ENCODE measurements at regions not wholly inside any gene's neighbourhood (a gene's known extent, or its start where the extent isn't known, plus 50 kb on each side); places are given as distances from the start of the nearest gene placed in this dataset.

DNA sequence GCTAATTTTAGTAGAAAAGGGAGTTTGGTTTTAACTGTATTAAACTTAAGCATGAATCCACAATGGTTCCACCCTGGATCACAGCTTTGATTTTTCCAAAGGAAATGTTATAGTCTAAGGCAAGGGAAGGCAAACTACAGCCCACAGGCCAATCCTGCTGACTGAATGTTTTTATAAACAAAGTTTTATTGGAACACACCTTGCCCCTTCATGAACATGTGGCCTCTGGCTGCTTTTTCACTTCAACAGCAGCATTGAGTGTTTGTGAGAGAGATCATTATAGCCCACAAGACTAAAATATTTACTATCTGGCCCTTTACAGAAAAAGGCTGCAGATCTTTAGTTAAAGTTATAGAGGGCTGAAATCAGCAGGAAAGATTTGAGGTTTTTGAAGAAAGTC, 198.7 kb downstream of the IRS2 start:
- no peak for DNase-seq

DNA sequence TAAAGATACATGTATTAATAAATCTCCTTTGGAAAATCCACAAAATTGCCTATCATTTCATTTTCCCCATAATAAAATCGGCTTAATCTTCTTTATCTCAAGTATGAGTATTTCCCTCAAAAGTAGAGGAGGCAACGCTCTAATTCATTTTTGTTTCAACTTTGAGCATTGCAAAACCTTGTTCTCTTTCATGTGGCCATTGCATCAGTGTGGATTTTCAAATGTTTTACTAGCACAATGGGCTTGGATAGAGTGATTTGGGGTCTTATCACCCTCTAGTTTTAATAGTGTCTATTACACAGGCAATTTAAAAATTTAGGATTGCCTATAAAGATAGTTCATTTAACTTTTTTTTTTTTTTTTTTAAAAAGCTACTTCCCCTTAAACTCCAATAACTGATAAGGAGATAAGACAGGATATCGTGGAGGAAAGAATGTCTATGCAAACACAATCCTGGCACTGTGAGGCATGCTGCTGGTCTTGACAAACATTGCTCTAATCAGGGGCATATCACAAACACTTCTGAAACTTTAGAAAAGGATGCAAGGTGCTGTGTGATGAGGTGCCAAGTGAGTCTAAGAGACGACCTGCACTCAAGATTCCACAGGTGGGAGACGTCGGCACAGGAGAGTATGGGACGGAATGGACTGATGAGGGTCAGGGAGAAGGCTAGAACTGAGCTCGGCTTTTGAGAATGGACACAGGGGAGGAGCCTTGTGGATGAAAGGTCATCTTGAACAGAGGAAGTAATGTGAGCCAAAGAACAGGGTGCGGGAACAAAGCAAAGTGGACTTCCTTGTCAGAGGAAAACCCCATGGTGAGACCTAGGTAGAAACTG, 199.7 kb downstream of the IRS2 start:
- DNase-seq = no peak

DNA sequence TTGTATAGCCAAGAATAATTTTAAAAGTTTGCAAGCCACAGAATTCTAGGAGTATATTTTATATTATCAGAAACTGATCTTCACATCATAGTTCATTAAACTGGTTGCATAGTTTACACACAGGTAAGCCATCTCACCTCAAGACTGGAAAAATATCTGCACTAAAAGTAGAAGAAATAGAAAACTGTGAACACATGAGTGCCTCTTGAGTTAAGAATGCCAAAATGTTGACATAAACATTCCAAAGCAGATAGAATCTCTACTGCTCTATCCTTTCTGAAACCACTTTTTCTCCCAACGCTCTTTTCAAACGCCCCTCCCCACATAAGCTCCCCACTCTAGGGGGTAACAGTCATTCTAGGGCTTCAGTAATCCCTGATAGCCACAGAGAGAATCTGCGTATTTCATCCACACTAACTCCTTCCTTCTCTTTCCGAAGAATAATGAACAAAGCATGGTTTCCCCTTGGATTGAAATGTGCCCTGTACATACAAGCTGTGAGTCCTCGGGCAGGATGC, 201.5 kb downstream of the IRS2 start:
- no peak for DNase-seq

DNA sequence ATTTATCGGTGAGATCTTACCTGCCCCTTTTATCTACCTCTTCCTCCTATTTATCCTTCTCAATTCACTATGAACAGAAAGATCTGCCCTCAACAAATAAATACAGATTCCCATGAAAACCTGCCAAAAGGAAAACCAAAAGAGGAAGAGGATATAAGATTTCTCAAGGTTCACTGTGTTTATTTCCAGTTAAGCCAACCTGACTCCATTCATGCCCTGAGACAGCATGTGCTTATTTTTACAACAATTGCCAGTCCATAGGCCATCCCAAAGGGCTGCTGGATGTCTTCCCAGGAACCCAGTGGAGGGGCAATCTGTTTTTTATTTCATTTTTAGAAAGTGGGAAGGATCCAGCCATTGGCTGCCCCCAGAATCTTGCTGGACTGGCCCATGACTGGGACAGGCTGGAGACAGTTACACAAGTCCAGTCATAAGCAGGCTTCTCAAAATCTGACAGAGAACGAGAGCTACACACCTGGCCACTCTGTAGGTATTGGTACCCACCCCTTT, 209.1 kb downstream of the IRS2 start:
- DNase-seq = no peak

DNA sequence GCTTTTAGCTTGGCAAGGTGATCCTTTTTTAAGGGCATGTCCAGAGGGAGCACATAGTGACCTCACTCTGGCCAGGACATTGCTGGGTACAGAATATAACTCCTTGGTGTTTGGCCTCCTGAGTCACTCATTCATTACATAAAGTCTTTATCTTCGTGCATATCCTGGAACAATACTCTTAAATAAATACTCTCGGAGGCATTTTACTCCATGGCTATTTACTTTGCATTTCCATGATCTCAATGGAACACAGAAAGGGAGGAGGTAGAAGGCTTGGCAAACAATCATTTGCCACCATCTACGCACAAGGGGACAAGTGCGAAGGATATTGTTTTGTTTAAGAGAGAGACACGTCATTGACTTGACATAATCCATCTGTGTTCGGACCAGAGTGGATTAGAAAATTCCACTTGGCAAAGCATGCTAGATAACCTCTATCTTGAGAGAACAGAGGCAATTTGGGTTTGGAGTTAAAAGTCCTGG, 210.0 kb downstream of the IRS2 start:
- no peak for DNase-seq

DNA sequence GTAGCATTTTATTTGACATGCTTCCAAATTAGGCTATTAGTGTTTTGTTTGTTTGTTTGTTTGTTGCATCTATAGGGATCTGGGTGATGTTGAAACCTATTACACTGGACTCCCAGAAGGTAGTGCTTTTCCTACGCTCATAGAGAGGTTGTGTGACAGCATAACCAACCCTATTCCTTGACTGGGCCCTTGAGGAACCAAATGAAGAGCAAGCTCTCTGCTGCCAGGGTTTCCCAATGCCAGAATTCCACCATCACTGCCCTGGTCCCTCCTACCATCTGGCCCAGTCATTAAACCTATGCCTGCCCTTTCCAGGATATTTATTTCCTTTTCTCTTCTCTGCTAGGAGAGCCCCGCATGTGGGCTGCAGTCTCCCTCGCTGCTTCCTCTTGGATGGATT, 210.6 kb downstream of the IRS2 start:
- DNase-seq = no peak

DNA sequence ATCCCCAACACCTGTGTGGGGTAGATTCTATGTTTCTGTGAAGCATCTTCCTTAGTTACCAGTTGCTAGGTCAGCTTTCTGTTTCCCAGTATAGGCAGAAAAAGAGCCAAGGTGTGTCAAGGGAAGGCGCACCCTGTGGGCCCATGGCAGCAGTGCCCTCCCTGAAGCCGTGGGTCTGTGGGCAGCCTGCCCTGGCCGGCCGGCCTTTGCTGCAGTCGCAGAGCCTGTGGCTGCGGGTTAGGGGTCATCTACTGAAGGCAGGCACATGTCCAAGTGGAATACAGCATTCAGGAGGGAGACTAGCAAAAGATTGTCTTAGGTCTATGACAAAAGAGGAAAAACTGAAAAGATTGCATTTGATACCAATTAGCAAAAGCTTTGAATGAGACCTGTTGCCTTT, 214.0 kb downstream of the IRS2 start:
- DNase-seq = no peak

DNA sequence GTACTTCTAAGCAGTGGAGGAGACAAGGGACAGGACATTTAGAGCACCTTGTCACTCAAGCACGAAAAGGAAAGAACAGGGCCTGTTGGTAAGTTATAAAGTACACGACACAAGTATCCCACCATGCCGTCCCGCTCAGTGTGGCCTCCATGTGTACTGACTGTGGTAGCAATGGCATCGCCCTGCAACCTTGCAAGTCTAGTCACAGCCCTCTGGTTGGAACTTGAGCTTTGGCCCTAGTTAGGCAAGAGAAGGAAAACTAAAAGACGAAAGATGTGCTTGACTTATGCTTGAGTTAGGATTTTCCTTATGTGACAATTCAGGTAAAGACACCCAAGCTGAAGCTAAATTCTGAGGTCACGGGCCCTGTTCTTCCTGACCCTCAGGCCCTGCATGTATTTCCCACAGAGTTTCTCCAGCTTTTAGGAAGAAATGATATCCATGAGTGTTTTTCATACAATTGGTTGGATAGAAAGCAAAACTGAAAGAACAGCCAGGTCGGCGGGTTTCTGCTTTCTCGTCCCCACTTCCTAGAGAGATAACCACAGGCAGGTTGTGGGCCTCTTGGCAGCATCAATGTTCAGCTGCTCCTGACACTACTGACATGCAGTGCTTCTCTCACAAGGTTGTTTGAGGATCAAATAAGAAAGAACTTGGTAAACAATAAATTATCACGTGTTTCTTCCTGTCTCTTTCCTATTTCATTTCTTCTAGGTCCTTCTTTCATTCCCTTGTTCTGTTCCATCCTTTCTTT, 216.2 kb downstream of the IRS2 start:
- DNase-seq = no peak

DNA sequence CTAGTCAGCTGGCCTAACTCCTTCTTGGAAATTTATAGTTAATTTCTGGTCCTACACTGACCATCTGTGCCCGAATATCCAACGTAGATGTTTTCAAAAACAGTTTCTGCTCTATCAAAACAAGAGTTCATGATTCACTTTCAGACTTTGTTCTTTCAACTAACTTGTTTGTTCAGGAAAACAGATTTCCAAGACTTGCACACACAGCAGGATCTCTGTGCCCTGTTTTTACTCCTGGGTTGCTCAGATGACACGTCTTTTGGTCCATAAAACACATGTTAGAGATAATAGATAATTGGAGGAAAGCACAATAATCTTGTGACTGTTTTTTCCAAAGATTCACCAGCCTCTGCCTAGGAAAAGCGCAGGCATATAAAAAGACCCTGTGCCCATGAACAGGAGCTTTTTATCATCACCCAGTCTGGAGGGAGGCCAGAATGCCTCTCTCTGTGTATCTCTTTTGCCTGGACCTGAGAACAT, 218.0 kb downstream of the IRS2 start:
- DNase-seq = no peak

DNA sequence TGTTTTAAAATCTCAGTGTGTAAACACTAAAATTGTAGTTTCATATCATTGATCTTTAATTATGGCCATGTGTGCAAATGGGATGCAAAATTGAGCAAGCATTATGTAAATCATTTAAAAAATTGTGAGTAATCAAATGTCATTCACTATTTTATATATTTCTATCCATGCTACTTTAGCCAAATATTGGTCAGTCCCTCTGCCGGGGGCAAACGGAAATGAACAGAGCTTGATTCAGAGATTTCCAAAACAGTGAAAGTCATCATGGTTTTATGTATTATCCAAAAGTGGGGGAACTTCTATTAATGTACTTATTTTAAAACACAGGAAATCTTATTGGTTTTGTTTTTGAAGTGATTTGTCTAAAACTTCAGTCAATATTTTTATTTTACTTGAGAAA, 219.1 kb downstream of the IRS2 start:
- DNase-seq = no peak

DNA sequence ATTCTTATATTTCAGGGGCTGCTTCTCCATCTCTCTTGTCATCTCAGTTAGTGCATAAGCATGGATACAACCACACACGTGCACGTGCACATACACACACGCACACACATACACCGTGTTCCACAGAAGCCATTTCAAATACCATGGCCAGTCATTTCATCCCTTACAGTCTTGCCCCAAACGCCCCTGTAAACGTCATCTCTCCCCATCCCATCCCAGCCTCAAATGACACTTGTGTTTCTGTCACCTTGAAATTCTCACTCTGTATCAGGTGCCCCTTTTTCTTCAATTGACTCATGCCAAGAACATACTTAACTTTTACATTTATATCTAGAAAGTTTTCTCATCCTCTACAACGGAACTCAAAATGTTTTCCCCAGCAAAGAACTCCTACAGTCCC, 220.5 kb downstream of the IRS2 start:
- no peak for DNase-seq

DNA sequence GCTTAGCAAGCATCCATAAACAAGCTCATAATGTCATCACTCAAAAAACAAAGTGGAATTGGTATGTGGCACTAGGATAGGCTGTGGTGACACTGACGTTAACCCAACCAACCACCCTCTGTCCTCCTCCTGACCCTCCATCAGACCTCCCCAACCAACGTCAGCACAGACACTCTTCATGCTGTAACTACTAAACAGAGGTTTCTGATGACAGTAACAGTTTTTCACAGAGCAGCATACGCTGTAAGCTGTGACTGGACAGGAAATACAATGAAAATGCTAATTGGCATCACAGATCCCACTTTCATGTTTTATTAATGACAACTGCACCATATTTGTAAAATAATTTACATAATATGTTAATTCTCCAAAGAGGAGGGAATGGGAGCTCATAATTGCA, 238.0 kb downstream of the IRS2 start:
- no peak for DNase-seq

DNA sequence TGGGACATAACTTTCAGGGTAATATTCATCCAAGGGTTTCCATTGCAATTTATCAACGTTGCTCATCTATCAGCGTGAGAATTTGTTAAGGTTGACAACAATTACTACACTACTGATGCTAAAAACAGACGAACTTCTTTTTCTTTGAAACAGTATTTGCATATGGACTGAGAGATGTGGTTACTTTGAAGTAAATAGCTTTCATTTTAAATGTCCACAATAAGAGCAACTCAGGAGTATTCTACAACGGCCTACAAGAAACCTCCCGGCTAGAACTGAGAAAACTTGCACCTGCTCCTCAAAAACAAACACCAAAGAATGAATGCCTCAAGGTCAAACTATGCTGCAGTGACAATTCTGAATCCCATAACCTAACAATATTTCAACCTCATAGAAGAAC, 238.4 kb downstream of the IRS2 start:
- DNase-seq = no peak

DNA sequence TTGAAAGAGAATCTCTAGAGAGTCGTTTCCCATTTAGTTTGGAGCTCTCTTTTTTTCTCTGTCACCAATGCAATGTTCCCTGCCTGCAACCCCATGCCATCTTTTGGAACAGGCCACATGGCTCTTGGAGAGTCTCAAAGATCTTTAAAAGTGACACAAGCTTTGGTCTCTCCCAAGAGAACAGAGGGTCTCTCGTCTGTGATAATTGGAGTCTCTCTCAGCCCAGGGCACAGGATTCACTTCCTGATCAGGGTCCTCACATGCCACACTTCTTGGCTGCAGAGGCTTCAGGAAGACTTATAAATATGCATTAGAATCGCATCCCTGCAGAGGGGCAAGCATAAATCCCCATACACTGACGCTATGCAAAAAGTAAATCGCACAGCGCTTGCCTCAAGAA, 240.5 kb downstream of the IRS2 start:
- no peak for DNase-seq

DNA sequence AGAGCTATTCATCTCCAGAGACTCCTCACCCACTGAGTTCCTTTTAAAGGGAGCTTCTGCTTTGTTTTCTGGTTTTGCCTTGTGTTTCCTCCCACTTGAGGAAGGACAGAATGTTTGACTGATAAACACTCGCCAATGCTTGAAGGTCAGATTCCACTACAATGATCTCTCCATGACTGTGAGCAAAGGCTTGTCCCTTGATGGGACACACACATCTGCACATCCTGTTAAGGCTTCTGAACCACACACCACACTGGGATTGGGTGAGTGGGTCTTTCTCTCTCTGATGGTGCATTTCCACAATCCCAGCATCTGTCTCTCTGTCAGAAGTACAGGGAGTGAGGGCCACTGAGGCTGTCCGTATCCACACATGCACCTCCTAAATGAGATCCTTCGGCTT, 245.3 kb downstream of the IRS2 start:
- DNase-seq = no peak

DNA sequence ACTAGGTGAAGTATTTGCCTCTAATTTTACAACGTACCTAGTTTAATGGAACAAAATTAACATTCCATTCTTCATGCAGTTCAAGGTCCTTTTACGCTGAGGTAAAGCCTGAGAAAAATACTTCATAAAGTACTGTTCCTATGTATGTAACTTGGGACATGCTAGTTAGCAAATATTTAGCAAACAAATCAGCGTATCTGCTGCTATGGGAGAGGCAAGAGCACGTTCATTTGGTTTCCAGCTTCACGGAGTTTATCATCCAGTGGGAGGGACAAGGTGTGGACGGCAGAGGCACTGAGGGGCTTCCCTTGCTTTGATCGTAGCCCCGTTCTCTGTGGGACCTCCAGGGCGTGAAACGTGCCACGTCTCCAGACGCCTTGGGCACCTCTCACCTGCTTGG, 248.8 kb downstream of the IRS2 start:
- DNase-seq = no peak

DNA sequence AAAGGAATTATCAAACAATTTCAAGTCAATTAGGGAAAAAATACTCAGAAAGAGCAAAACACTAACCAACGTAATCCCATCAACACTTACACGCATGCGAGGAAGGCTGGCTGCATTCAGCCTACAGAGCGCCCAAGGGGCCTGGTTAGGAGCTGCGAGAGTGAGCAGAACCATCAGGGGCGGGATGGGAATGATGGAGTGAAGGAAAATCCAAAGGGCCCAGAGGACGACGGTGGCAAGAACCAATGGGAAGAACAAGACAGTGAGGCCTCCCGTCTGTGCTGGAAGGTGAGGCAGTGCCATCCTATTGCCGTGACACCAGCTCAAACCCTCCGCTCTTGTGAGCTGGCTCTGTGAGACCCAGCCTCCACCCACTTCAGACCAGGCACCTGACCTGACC, 253.0 kb downstream of the IRS2 start:
- DNase-seq = no peak

DNA sequence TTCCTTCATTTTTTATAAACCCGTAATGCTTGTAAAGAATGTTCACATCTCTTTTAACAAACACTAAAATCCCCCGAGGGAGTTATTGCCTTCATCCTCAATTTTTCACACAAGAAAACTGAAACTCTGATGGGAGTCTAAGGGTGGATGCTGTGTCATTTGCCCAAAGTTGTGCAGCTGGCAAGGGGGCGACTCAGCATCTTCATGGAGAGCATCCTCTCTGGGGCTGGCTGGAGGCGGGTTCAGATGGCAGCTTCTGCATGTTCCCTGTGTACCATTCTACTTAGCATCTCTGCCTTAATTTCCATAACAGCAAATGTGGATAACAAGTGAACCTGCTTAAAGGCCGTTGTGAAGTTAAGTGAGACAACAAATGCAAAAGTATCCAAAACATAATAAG, 256.4 kb downstream of the IRS2 start:
- no peak for DNase-seq

DNA sequence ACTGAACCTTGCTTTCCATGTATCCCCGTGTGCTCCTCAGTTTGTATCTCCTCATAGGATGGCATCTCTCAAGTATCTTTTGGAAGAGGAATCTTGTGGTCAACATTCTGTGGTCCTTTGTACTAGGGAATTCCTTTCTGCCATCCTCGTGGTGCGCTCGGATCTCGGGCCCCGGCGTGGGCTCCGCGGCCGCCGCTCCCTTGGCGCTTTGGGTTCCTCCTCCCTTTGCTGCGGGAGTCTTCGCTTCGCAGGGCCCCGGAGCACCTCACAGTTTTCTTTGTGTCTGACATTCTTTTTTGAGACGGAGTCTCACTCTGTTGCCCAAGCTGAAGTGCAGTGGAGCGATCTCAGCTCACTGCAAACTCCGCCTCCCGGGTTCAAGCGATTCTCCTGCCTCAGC, 264.7 kb downstream of the IRS2 start:
- DNase-seq = no peak

DNA sequence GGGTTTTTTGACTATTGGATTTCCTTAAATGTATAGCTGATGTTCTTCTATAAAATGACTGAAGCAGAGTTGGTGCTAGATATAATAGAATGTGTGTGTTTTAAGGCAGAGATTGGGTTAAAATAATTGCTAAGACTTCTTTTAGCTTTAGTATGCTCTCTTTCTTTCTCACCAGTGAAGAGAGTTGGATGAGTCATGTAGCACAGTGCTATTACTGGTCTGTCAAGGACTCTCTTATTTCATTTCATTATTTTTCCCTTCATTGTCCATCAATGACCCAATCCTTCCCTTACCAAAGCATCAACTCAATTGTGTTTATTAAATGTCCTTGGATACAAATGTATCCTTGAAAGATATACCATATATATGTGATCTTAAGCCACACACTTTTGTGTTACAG, 268.9 kb downstream of the IRS2 start:
- DNase-seq = no peak

DNA sequence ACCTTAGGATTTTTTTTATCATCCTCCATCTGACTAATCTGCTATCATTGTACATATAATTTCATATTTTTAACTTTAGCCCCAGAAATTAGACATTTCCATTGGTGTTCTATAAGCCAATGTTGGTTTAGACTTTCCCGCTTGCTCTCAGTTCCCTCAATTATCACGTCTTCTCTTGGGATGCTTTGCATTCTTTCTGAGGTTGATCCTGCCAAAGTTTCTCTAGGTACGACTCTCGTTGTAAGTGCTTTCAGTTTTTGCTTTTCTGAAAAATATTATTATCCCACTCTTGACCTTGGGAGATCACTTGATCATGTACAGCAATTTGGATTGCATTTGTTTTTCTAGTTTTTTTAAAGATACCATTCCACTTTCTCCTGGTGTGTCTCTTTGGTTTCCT, 270.2 kb downstream of the IRS2 start:
- no peak for DNase-seq

DNA sequence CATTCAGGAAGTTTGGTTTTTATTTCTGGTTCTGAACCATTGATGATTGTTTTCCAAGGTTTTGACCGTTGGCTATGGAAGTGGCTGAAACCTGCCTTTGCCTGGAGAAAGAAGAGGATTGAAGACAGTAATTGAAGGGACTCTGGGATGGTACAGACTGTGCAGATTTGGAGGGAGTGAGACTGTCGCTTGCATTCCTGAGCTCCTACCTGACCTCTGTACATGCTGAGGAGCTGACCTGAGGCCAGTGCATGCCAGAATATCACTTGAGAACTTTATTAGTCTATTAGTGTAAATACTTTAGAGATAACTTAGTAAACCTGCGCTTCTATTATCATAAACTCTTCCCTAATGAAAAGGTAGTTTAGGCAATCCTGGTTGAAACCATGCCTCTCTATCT, 276.4 kb downstream of the IRS2 start:
- DNase-seq = no peak

DNA sequence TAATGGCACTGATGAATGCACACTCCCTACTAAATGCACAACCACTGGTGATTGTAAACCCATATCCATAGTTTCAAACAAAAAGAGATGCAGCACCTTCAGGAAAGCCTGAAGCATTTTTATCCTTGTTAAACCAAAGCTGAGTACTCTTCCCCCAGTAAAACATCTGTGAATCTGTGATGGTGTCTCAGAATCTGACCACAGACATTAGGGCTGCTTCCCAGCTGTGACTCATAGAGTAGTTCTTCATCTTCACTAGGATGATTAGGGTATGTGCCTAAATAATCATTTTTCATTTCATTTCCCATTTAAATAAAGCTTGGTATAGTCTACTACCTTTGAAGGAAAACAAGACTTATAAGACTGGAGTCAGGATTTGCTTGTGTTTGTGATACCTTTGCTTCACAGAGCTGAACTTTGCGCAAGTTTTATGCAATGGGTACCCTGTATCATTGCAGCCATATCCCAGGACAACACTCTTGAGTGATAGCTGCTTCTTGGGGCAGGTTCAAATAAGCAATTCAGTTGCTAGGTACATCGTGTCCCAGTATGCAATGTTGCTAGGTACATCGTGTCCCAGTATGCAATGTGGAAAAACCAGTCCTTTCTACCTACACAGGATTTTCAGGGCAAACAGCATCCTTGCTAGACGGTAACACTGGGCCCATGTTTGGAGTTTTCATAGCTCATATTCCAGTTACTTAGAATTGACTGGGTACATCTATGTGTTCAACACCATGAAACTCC, 277.1 kb downstream of the IRS2 start:
- DNase-seq = no peak

All from NCI-H1105 treated with DMSO at 0.1 percent for 48 hours (cell line).